Activated CD4-positive, alpha-beta T cell treated with anti-CD3 and anti-CD28 coated beads for 24 hours (primary cell): ENCODE measurements at regions not wholly inside any gene's neighbourhood (a gene's known extent, or its start where the extent isn't known, plus 50 kb on each side); places are given as distances from the start of the nearest gene placed in this dataset.

Experiments
- DNase-seq, 2 donors: peaks; one replicate each; pipeline ENCODE4 v3.0.0-alpha.2; 2020; ENCODE audit warnings: low read depth in 2 of 2

- DNase-seq: no peak
Measured at GRCh38 chr1:207971331-207972219, 60.6 kb upstream of the CD34 start.

- DNase-seq: no peak
Measured at GRCh38 chr1:207970329-207971233, 59.7 kb upstream of the CD34 start.

GRCh38 chr1:207969528-207969927, 58.6 kb upstream of the CD34 start:
- no peak for DNase-seq

- no peak for DNase-seq
Measured at GRCh38 chr1:207968521-207969009, 57.6 kb upstream of the CD34 start.

GRCh38 chr1:207967703-207968102, 56.8 kb upstream of the CD34 start:
- no peak for DNase-seq

GRCh38 chr1:207966521-207966920, 55.6 kb upstream of the CD34 start:
- no peak for DNase-seq

- DNase-seq: no peak
Measured at GRCh38 chr1:207965392-207966387, 54.8 kb upstream of the CD34 start.

- DNase-seq: no peak
Measured at GRCh38 chr1:207964195-207964966, 53.5 kb upstream of the CD34 start.

- DNase-seq: peak; percentile 72 to 76
Measured at GRCh38 chr1:207963427-207964194, 52.7 kb upstream of the CD34 start.

GRCh38 chr1:207962716-207963426, 51.9 kb upstream of the CD34 start:
- peak in 1 of 2 donors; percentile 6 for DNase-seq
